A204.1 (cell line): ENCODE measurements at regions not wholly inside any gene's neighbourhood (a gene's known extent, or its start where the extent isn't known, plus 50 kb on each side); places are given as distances from the start of the nearest gene placed in this dataset.
"Not testable (repeated sequence)": the region's sequence is repeated elsewhere in the genome, so short reads cannot be mapped to it uniquely, and the experiment has no call there.

Source experiments
- FAIRE-seq: peaks from 2 replicates; lab custom pipeline; 2012; peaks lifted over from hg19 to GRCh38; lab: Jason Lieb, UNC

DNA sequence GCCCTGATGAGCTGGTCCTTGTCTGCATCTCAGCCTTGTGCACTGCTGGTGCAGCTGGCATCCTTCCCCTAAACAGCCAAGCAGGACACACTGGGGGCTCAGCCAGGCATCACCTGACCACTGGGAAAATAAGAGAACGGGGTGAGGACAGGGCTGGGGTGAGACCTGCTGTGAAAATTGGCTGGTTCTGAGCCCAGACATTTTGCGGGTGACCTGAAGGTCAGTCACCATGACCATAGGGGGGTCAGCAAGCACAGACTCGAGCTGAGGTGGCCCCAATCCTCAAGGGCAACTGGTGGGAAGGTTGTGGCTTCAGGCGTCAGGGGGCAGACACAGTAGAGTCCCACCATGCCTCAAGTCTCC lies 144.9 kb upstream of the TWIST2 start:
- no peak for FAIRE-seq

DNA sequence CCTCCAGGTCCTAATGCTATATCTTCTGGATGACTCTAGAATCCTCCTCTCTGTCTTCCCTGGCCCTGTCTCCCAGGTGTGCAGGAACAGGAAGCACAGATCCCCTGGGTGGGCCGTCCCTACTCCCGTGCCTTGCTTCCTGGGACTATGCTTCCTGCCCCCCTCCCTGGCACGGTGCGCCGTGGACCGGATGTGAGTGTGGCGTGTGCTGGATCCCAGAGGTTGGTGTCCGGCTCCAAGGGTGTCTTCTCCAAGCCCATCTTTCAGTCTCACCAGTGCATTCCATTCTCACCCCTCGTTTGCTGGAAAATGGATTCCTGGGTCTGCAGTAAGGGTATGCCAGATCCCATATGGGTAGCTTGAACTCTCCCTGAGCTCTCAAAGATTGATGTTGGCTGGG lies 144.4 kb upstream of the TWIST2 start:
- FAIRE-seq = no peak

DNA sequence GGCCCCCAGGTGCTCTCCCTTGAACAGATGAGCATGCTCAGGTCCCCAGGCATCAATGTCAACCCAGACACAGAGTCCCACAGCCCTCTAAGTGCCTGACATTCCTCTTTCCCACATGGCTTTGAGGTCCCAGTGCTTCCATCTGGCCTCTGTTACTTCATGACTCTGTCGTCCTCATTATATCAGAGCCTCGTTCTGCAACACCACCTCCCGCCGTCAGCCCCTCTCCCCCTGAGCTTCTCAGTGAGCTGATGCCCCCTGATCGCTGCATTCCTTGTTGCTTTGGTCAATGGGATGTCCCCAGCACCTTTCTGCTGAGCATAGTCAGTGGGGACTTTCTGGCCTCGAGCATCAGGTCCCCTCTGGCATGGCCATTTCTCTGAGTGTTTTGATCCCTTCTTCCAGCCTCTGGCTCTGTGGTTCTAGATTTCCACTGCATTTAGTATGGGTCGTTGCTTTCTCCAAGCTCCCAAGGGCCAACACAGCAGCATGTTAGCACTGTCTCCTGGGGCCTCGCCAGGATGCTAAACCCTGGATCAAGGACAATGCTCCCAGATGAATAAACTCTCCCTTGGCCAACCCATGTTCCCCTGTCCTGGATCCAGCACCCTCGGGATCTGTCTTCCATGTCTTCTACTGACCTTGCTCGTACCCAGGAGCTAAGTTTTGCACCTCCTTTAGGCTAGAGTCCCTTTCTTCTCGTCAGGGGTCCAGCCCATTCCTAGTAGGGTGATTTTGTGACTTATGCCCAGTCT lies 143.2 kb upstream of the TWIST2 start:
- FAIRE-seq = no peak

- FAIRE-seq = no peak
These were observed 141.7 kb upstream of the TWIST2 start for GRCh38 chr2:238706163-238706562.

DNA sequence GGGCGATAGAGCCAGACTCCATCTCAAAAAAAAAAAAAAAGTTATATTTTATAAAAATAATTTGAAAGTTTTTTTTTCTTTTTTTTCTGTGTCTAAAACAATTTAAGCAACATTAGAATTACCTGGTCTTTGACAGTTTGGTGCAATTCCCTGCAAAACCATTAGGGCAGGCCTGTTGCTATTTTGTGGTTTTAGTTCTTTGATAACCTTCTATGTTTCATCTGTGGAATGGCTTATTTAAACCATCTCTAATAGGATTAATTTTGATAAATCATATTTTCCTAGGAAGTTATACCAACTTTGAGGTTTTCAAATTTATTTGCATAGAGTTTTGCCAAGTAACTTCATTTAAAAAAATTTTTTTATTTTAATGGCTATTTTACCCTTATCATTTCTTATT lies 141.2 kb upstream of the TWIST2 start:
- no peak for FAIRE-seq

DNA sequence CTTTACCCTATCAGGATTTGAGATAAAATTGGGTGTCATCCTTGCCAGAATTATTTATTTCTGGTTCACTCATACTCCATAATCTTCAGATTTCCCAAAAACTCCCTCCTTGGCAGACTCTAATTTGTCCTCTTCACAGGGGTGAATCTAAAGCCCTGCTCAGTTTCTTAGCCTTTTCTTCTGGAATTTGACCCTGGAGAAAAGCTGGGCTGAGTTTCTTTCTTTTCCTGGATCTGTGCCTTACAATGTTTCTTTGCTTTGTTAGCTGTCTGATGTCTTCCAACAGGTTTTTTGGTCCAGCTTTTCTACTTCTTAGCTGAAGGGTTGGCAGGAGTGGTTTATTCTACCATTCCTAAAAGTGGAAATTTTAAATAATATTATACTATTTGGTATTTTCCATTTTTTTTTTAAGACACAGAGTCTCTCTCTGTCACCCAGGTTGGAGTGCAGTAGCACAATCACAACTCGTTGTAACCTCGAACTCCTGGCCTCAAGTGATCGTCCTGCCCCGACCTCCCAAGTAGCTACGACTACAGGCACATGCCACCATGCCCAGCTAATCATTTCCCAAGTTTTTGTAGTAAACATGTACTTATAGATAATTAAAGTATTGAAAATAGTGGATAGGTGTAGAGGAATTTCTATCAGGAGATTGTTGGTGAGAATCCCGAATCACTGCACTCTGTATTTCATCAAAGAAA lies 138.4 kb upstream of the TWIST2 start:
- FAIRE-seq = no peak

- FAIRE-seq = no peak
These were observed 137.7 kb upstream of the TWIST2 start for GRCh38 chr2:238710032-238710735.

GRCh38 chr2:238710787-238711186 lies 137.1 kb upstream of the TWIST2 start:
- no peak for FAIRE-seq

GRCh38 chr2:238711346-238711745 lies 136.5 kb upstream of the TWIST2 start:
- no peak for FAIRE-seq

- FAIRE-seq = no peak
These were observed 135.9 kb upstream of the TWIST2 start for GRCh38 chr2:238712011-238712410.

DNA sequence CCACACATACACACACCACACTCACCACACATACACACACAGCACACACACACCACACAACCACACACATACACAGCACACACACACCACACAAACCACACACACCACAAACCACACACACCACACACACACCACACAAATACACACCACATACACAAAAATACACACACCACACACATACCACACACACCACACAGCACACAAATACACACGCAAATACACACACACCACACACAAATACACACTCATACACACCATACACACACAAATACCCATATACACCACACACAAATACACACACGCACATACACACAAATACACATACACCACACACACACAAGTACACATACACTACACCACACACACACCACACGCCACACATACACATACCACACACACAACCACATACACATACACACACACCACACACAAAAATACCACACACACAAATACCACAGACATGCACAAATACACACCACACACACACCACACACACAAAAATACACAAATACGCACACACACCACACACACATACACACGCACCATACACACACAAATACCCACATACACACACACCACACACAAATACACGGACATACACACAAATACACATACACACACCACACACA lies 134.6 kb upstream of the TWIST2 start:
- no peak for FAIRE-seq

- FAIRE-seq = no peak
These were observed 133.8 kb upstream of the TWIST2 start for GRCh38 chr2:238714038-238714528.

- FAIRE-seq = no peak
These were observed 131.7 kb upstream of the TWIST2 start for GRCh38 chr2:238716171-238716570.

DNA sequence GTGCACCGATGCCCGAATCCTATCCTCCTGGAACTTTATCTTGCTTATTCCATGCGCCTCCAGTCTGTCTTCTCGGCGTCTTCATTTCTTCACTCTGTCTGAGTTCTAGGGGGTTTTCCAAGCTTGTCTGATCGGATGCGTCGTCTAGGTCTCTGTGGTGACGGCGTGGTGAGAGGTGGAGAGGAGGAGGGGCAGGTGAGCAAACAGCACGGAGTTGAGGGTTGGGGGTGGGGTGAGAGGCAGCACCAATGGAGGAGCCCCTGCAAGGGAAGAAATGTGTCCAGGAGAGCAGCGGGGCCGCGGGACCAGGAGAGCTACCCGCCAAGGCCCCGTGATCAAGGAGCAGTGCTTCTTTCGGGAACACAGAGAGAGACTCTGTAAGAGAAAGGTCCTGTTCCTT lies 131.3 kb upstream of the TWIST2 start:
- no peak for FAIRE-seq

GRCh38 chr2:238717084-238717483 lies 130.8 kb upstream of the TWIST2 start:
- FAIRE-seq = no peak

DNA sequence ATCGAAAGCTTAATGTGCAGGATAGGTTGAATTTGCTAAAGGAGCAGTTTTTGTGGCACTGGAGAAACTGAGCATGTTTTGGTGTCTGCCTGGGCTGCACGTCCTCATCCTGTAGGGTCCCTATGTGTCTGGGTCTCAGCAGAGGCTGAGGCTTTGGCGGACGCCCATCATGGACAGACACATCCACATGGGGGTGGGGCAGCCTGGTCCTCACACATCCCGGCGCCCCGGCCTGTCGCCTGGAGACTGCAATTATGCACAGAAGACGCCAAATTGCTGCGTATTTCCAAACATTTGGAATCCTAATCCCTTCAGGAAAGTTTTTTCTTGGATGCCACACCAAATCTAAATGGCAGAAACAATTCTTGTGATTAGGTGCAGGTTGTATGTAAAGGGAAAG lies 128.2 kb upstream of the TWIST2 start:
- no peak for FAIRE-seq

DNA sequence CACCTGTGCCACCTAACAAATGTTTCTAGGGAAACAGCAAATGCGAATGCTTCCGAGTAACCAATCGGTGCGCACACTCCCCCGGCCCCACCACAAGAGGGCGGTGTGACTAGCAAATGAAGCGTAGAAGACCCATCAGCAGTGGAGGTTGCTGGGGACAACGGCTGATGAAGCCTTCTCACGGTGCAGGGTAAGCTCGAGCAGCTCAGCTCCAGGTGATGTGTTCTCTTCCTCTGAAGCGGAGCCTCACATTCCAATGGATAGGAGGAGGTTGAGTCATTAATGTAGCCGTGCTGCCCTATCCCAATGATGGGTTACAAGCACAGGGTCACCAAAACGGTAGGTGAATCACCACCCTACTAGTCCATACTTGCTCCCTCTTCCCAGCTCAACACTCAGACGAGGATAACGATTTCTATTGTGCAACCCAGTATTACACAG lies 127.6 kb upstream of the TWIST2 start:
- FAIRE-seq = no peak

DNA sequence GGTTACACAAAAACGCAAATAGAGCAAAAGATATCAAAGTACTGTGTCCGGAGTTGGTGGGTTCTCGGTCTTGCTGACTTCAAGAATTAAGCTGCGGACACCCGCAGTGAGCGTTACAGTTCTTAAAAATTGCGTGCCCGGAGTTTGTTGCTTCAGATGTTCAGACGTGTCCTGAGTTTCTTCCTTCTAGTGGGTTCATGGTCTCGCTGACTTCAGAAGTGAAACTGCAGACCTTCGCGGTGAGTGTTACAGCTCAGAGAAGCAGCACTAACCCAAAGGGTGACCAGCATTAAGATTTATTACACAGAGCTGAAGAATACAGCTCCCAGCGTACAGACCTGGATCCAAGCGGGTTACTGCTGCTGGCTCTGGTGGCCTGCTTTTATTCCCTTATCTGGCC lies 125.7 kb upstream of the TWIST2 start:
- no peak for FAIRE-seq

DNA sequence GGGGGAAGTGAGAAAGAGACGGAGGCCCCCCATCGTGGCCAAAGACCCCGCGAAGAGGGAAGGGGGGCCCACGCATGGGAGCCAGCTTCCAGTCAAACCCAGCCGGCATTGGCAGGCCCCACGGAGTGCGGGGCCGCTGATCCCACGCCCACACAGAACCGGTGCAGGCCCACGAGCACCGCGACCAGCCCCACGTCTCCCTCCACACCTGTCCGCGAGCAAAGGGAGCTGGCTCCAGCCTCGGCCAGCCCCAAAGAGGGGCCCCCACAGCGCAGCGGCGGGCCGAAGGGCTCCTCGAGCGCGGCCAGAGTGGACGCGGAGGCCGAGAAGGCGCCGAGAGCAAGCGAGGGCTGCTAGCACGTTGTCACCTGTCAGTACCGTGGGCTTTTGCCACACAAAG lies 125.0 kb upstream of the TWIST2 start:
- FAIRE-seq = no peak

DNA sequence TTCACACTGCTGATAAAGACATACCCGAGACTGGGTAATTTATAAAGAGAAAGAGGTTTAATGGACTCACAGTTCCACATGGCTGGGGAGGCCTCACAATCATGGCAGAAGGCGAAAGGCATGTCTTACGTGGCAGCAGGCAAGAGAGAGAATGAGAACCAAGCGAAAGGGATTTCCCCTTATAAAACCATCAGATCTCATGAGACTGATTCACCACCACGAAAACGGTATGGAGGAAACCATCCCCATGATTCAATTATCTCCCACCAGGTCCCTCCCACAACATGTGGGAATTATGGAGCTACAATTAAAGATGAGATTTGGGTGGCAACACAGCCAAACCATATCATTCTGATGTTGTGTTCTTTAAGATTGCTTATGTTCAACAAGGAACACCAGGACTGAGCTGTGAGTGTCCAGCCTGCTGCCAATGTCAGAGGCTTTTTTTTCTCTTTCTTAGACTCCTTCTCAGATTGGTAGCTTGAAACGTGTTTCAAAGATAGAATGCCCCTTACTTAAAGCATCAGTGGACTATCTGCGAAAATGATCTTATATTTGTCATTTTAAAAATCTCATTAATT lies 124.1 kb upstream of the TWIST2 start:
- not testable (repeated sequence) for FAIRE-seq

DNA sequence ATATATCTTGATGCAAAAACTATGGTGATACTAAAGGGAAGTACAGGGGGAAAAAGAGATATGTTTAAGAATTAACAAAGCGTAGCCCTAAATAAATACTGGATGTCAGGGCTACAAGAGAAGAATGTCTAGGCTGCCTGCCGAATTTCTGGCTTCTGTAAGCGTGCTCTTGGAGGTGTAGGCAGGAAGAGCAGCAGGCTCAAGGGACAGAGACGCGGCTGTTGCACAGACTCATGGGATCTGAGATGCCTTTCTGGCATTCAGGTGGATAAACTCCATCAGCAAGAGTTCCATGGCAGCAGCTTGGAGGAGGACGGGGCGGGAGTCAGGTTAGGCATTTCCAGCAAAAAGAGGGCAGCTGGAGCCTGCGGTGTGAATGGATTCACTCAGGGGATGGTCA lies 123.2 kb upstream of the TWIST2 start:
- no peak for FAIRE-seq

GRCh38 chr2:238725298-238725697 lies 122.6 kb upstream of the TWIST2 start:
- no peak for FAIRE-seq
